ENCODE measurements at regions not wholly inside any gene's neighbourhood (a gene's known extent, or its start where the extent isn't known, plus 50 kb on each side); places are given as distances from the start of the nearest gene placed in this dataset.
"Not testable (repeated sequence)": the region's sequence is repeated elsewhere in the genome, so short reads cannot be mapped to it uniquely, and the experiment has no call there.

- no peak for DNase-seq (ENCODE audit: low read depth)
- no peak overlapping the region for H3K4me3 ChIP-seq (ENCODE audit: low read depth, low read length)
- no peak for TF ChIP-seq CTCF (conservative IDR thresholded peaks at IDR 0.05; ENCODE audit: low read depth, low read length)
Measured at GRCh38 chr14:37813732-37814131, 218.3 kb downstream of the TTC6 start.

- no peak overlapping the region for H3K4me3 ChIP-seq (ENCODE audit: low read depth, low read length)
- DNase-seq (ENCODE audit: low read depth): no peak
- TF ChIP-seq CTCF (conservative IDR thresholded peaks at IDR 0.05; ENCODE audit: low read depth, low read length): no peak
Measured at GRCh38 chr14:37816135-37816534, 220.7 kb downstream of the TTC6 start.

GRCh38 chr14:37816743-37817295 lies 221.4 kb downstream of the TTC6 start:
- H3K4me3 ChIP-seq (ENCODE audit: low read depth, low read length): no peak overlapping the region
- TF ChIP-seq CTCF (conservative IDR thresholded peaks at IDR 0.05; ENCODE audit: low read depth, low read length): no peak
- no peak for DNase-seq (ENCODE audit: low read depth)

GRCh38 chr14:37819155-37820015 lies 224.0 kb downstream of the TTC6 start:
- TF ChIP-seq CTCF (conservative IDR thresholded peaks at IDR 0.05; ENCODE audit: low read depth, low read length): no peak
- peak; percentile 7 for DNase-seq (ENCODE audit: low read depth)

GRCh38 chr14:37820810-37821209 lies 225.4 kb downstream of the TTC6 start:
- H3K4me3 ChIP-seq (ENCODE audit: low read depth, low read length); DNase-seq (ENCODE audit: low read depth): not testable (repeated sequence)

More at GRCh38 chr14:37819155-37820015, 224.0 kb downstream of the TTC6 start:
- H3K4me3 ChIP-seq (ENCODE audit: low read depth, low read length): no peak overlapping the region

- TF ChIP-seq CTCF (conservative IDR thresholded peaks at IDR 0.05; ENCODE audit: low read depth, low read length): no peak
- no peak for DNase-seq (ENCODE audit: low read depth)
- H3K4me3 ChIP-seq (ENCODE audit: low read depth, low read length): no peak overlapping the region
Measured at GRCh38 chr14:37824939-37825712, 229.7 kb downstream of the TTC6 start.

GRCh38 chr14:37826869-37827268 lies 231.4 kb downstream of the TTC6 start:
- no peak for TF ChIP-seq CTCF (conservative IDR thresholded peaks at IDR 0.05; ENCODE audit: low read depth, low read length)
- DNase-seq (ENCODE audit: low read depth): no peak
- no peak overlapping the region for H3K4me3 ChIP-seq (ENCODE audit: low read depth, low read length)
